Panc1 (cell line): ENCODE measurements at regions not wholly inside any gene's neighbourhood (a gene's known extent, or its start where the extent isn't known, plus 50 kb on each side); places are given as distances from the start of the nearest gene placed in this dataset.

Source experiments
- ATAC-seq: fragments of 200-7000 bp; cut with Tn5 transposase; 2 replicates; pipeline ENCODE4 v1.9.1; 2020; ENCODE audit warnings: mild to moderate bottlenecking, moderate library complexity
- BruUV-seq: library from RNA; stranded (reverse); fragments of 400-500 nt; replicated peaks from 2 replicates; lab custom pipeline; 2021; lab: Mats Ljungman, UMichigan
- CTCF ChIA-PET: fragments of 300-600 bp; sonication (Branson Sonifier 250); formaldehyde crosslinking; loops from one replicate; lab custom pipeline; 2022; ENCODE audit warnings: antibody characterized with exemption; lab: Charles Lee
- POLR2A ChIA-PET: fragments of 300-600 bp; sonication (Branson Sonifier 250); formaldehyde crosslinking; loops from one replicate; lab custom pipeline; 2022; ENCODE audit warnings: antibody characterized with exemption; lab: Charles Lee
- DNase-seq: peaks from one replicate; pipeline ENCODE4 v3.0.0-alpha.2; 2010; ENCODE audit warnings: low read depth, low spot score
- H3K27ac ChIP-seq: 2 replicates; pipeline ENCODE4 v1.5.1; 2011; ENCODE audit warnings: mild to moderate bottlenecking, low read length, inconsistent platforms
- H3K27me3 ChIP-seq: fragments of 200-500 bp; sonication (Bioruptor generic); 2 replicates; pipeline ENCODE4 v1.6.0; 2014; ENCODE audit warnings: low read length, inconsistent platforms; ENCODE audit not compliant: control insufficient read depth, insufficient read depth
- H3K36me3 ChIP-seq: fragments of 200-500 bp; sonication (Bioruptor generic); 2 replicates; pipeline ENCODE4 v1.5.1; 2014; ENCODE audit warnings: inconsistent platforms, mild to moderate bottlenecking, low read length, moderate library complexity; ENCODE audit not compliant: control insufficient read depth, insufficient read depth
- H3K4me1 ChIP-seq: 2 replicates; pipeline ENCODE4 v1.5.1; 2011; ENCODE audit warnings: inconsistent platforms, mild to moderate bottlenecking, low read length, moderate library complexity; ENCODE audit not compliant: control insufficient read depth, insufficient read depth
- H3K4me3 ChIP-seq, 2 experiments: 2 replicates each; pipeline ENCODE4 v1.5.1; 2011 to 2012; ENCODE audit warnings: low read depth in 2 of 2, low read length in 2 of 2, mild to moderate bottlenecking in 2 of 2, inconsistent platforms in 1 of 2, moderate library complexity in 1 of 2
- H3K9me3 ChIP-seq: fragments of 200-500 bp; sonication (Bioruptor generic); 2 replicates; pipeline ENCODE4 v1.5.1; 2014; ENCODE audit warnings: low read depth, mild to moderate bottlenecking, inconsistent platforms, low read length, moderate library complexity; ENCODE audit not compliant: control insufficient read depth, insufficient read depth
- POLR2AphosphoS5 ChIP-seq: IDR thresholded peaks from 2 replicates; pipeline ENCODE4 v1.6.1; 2012; ENCODE audit warnings: mild to moderate bottlenecking, low read depth, low read length, moderate library complexity
- SIN3A ChIP-seq: IDR thresholded peaks from 2 replicates; pipeline ENCODE4 v1.6.1; 2012; ENCODE audit warnings: low read depth, mild to moderate bottlenecking, low read length, moderate library complexity, borderline replicate concordance; ENCODE audit not compliant: insufficient read depth
- TCF7L2 ChIP-seq: IDR thresholded peaks from 2 replicates; pipeline ENCODE4 v1.6.1; 2011; ENCODE audit warnings: mild to moderate bottlenecking, low read depth, low read length, inconsistent platforms
- in situ Hi-C: cut with HindIII; loops from 2 replicates; pipeline ENCODE4 v1.10.0; 2016; ENCODE audit warnings: low sequenced_read_pairs, low pct_unique_long_range_greater_than_20kb
- intact Hi-C: fragments of 100-400 bp; cut with micrococcal nuclease; formaldehyde crosslinking; loops from one replicate; pipeline ENCODE4 v1.10.0; 2022; ENCODE audit not compliant: unreplicated experiment
- TF ChIP-seq, protein P1 (sequence below), 2 experiments: IDR thresholded peaks; 2 replicates each; pipeline ENCODE4 v1.6.1; 2011 to 2012; ENCODE audit warnings: low read depth in 2 of 2, control low read depth in 1 of 2, low read length in 1 of 2, mild to moderate bottlenecking in 1 of 2, moderate library complexity in 1 of 2; ENCODE audit not compliant: insufficient read depth in 1 of 2
- TF ChIP-seq, protein P2 (sequence below): fragments of 450-650 bp; IDR thresholded peaks from 2 replicates; pipeline ENCODE4 v1.5.1; 2017; ENCODE audit warnings: mild to moderate bottlenecking

DNA sequence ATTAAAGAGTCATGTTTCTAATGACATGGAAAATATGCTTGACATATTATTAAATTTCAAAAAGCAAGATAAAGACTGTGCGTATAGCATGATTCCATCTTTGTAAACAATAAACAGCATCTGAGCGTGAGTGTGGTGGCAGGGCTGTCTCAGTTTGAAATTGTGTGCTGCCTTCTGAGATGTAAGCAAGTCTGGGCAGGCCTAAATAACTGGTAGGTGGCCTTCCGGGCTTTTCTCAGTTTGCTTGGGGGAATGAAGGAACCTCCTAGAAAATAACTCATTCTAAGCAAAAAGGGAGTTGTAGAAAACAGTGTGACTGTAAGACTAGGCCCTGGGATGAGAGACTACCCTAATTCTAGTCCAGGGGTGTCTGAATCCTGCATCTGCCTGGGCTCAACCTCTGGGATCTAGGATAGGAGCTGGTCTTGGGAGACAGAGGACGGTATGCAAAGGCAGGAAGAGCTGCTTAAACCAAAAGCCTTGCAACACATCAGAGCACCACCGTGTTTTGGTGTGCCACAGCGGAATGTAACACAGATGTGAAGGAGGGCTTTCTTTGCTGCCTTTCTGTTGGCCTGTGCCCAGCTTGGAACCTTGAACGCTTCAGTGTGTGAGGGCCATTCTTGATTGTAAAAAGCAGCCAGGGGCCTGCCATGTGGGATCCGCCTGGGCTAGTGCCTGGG, 63.5 kb upstream of the L3MBTL3 start:
- no peaks in the 10 kb centered on the region for H3K36me3 ChIP-seq
- CTCF ChIA-PET, result no interaction called here
- H3K4me3 ChIP-seq, result no peak overlapping the region
- POLR2A ChIA-PET, result no interaction called here
- no peak for DNase-seq
- TF ChIP-seq SIN3A (no peak), POLR2AphosphoS5 (no peak), TCF7L2 (no peak)
- TF ChIP-seq, protein P1, sequence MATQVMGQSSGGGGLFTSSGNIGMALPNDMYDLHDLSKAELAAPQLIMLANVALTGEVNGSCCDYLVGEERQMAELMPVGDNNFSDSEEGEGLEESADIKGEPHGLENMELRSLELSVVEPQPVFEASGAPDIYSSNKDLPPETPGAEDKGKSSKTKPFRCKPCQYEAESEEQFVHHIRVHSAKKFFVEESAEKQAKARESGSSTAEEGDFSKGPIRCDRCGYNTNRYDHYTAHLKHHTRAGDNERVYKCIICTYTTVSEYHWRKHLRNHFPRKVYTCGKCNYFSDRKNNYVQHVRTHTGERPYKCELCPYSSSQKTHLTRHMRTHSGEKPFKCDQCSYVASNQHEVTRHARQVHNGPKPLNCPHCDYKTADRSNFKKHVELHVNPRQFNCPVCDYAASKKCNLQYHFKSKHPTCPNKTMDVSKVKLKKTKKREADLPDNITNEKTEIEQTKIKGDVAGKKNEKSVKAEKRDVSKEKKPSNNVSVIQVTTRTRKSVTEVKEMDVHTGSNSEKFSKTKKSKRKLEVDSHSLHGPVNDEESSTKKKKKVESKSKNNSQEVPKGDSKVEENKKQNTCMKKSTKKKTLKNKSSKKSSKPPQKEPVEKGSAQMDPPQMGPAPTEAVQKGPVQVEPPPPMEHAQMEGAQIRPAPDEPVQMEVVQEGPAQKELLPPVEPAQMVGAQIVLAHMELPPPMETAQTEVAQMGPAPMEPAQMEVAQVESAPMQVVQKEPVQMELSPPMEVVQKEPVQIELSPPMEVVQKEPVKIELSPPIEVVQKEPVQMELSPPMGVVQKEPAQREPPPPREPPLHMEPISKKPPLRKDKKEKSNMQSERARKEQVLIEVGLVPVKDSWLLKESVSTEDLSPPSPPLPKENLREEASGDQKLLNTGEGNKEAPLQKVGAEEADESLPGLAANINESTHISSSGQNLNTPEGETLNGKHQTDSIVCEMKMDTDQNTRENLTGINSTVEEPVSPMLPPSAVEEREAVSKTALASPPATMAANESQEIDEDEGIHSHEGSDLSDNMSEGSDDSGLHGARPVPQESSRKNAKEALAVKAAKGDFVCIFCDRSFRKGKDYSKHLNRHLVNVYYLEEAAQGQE (IDR thresholded peaks at IDR 0.05; ENCODE audit: insufficient read depth in 1 of 2, low read depth in 2 of 2, low read length in 1 of 2), result no peak
- TF ChIP-seq, protein P2, sequence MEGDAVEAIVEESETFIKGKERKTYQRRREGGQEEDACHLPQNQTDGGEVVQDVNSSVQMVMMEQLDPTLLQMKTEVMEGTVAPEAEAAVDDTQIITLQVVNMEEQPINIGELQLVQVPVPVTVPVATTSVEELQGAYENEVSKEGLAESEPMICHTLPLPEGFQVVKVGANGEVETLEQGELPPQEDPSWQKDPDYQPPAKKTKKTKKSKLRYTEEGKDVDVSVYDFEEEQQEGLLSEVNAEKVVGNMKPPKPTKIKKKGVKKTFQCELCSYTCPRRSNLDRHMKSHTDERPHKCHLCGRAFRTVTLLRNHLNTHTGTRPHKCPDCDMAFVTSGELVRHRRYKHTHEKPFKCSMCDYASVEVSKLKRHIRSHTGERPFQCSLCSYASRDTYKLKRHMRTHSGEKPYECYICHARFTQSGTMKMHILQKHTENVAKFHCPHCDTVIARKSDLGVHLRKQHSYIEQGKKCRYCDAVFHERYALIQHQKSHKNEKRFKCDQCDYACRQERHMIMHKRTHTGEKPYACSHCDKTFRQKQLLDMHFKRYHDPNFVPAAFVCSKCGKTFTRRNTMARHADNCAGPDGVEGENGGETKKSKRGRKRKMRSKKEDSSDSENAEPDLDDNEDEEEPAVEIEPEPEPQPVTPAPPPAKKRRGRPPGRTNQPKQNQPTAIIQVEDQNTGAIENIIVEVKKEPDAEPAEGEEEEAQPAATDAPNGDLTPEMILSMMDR, result no peak
- H3K4me1 ChIP-seq, result no peaks in the 10 kb centered on the region
- ATAC-seq, result no peak
- H3K9me3 ChIP-seq, result no peaks in the 10 kb centered on the region
- H3K27ac ChIP-seq, result no peak overlapping the region
- BruUV-seq, result no TSS peak
- intact Hi-C loops, result no loop called here
- H3K27me3 ChIP-seq, result no peaks in the 10 kb centered on the region
- in situ Hi-C loops, result no loop called here

DNA sequence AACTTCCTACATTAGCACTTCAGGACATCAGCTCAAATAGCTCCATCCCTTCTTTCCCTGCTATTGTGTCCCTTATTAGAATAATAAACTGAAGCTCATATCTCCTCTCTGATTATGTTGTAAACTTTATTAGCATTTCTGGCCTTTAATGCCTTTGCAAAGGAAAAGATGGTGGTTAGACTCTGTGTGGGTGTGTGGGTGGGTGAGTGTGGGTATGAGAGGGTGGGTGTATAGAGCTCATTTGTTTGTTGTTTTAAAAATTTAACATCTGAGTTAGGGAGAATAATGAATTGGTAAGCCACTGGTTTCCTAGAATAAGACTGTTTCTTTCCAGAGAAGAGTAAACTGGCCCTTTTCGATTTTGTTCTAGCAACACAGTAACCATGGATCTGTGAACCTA, 70.6 kb upstream of the L3MBTL3 start:
- Histone ChIP-seq H3K27me3 (no peaks in the 10 kb centered on the region), H3K9me3 (no peaks in the 10 kb centered on the region), H3K4me3 (no peak overlapping the region), H3K36me3 (no peaks in the 10 kb centered on the region), H3K4me1 (no peaks in the 10 kb centered on the region), H3K27ac (no peak overlapping the region)
- ATAC-seq, result no peak
- DNase-seq, result no peak
- POLR2A ChIA-PET, result no interaction called here
- TF ChIP-seq POLR2AphosphoS5 (no peak), TCF7L2 (no peak), SIN3A (no peak)
- TF ChIP-seq, protein P1 (IDR thresholded peaks at IDR 0.05; ENCODE audit: insufficient read depth in 1 of 2, low read depth in 2 of 2, low read length in 1 of 2), result no peak
- TF ChIP-seq, protein P2, result no peak
- in situ Hi-C loops, result no loop called here
- BruUV-seq, result no TSS peak
- intact Hi-C loops, result no loop called here
- CTCF ChIA-PET, result no interaction called here
